ENCODE measurements at regions not wholly inside any gene's neighbourhood (a gene's known extent, or its start where the extent isn't known, plus 50 kb on each side); places are given as distances from the start of the nearest gene placed in this dataset.

DNA sequence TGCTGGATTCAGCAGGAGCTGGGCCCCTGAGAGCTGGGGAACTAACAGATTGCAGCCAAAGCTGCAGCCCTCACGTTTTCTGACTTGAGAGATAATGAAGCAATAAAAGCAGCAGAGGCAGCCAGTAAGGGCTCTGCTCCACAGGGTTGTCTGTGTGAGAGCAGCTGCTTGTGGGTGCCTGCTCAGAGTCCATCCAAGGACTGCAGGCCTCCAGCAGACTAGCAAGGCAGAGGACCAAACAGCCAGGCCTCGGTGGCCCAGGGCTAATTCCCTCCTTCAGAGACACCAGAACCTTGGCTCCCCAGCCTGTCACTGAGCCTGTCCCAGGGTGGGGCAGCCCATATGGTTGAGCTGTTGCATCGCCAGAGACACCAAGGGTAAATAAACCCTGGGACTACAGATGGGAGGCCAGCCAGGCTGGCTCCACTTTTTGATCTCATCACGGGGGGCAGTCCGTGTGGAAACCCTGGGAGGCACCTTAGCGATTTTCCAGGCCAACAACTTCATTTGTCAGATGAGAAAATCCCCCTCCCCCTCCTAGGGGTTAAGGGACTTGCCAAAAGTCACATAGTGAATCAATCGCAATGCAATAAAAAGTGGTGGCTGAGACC, 229.2 kb downstream of the WDR11 start:
- TF ChIP-seq, protein P1, sequence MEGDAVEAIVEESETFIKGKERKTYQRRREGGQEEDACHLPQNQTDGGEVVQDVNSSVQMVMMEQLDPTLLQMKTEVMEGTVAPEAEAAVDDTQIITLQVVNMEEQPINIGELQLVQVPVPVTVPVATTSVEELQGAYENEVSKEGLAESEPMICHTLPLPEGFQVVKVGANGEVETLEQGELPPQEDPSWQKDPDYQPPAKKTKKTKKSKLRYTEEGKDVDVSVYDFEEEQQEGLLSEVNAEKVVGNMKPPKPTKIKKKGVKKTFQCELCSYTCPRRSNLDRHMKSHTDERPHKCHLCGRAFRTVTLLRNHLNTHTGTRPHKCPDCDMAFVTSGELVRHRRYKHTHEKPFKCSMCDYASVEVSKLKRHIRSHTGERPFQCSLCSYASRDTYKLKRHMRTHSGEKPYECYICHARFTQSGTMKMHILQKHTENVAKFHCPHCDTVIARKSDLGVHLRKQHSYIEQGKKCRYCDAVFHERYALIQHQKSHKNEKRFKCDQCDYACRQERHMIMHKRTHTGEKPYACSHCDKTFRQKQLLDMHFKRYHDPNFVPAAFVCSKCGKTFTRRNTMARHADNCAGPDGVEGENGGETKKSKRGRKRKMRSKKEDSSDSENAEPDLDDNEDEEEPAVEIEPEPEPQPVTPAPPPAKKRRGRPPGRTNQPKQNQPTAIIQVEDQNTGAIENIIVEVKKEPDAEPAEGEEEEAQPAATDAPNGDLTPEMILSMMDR (IDR thresholded peaks at IDR 0.05) = no peak
- no peak for TF ChIP-seq POLR2A (IDR thresholded peaks at IDR 0.05)
